Calu3 (cell line): ENCODE measurements at regions not wholly inside any gene's neighbourhood (a gene's known extent, or its start where the extent isn't known, plus 50 kb on each side); places are given as distances from the start of the nearest gene placed in this dataset.

Experiments
- BruUV-seq: library from RNA; stranded (reverse); fragments of 400-500 nt; replicated peaks from 2 replicates; lab custom pipeline; 2021; lab: Mats Ljungman, UMichigan
- CTCF ChIA-PET: fragments of 300-600 bp; sonication (Branson Sonifier 250); formaldehyde crosslinking; loops from one replicate; lab custom pipeline; 2022; ENCODE audit warnings: antibody characterized with exemption; lab: Charles Lee
- DNase-seq: peaks from one replicate; pipeline ENCODE4 v3.0.0; 2022
- H3K27ac Mint-ChIP-seq: one replicate; pipeline ENCODE4 v1.8.0; 2022; ENCODE audit warnings: mixed read lengths; ENCODE audit not compliant: unreplicated experiment
- H3K27me3 Mint-ChIP-seq: one replicate; pipeline ENCODE4 v1.8.0; 2022; ENCODE audit warnings: mixed read lengths; ENCODE audit not compliant: unreplicated experiment
- H3K36me3 Mint-ChIP-seq: one replicate; pipeline ENCODE4 v1.8.0; 2022; ENCODE audit warnings: mild to moderate bottlenecking, moderate library complexity, mixed read lengths; ENCODE audit not compliant: insufficient read depth, unreplicated experiment
- H3K4me1 Mint-ChIP-seq: one replicate; pipeline ENCODE4 v1.8.0; 2022; ENCODE audit warnings: mild to moderate bottlenecking, low read depth, mixed read lengths; ENCODE audit not compliant: unreplicated experiment
- H3K4me3 Mint-ChIP-seq: one replicate; pipeline ENCODE4 v1.8.0; 2022; ENCODE audit warnings: mild to moderate bottlenecking, low read depth, moderate library complexity, mixed read lengths; ENCODE audit not compliant: unreplicated experiment
- H3K9me3 Mint-ChIP-seq: one replicate; pipeline ENCODE4 v1.8.0; 2022; ENCODE audit warnings: low read depth, mixed read lengths; ENCODE audit not compliant: unreplicated experiment
- intact Hi-C: fragments of 100-400 bp; cut with micrococcal nuclease; formaldehyde crosslinking; loops from one replicate; pipeline ENCODE4 v1.10.0; 2022; ENCODE audit not compliant: unreplicated experiment
- TF ChIP-seq, protein P1 (sequence below): fragments of 200-600 bp; IDR thresholded peaks from one replicate; pipeline ENCODE4 v1.8.0; 2022; ENCODE audit warnings: antibody characterized with exemption; ENCODE audit not compliant: unreplicated experiment

DNA sequence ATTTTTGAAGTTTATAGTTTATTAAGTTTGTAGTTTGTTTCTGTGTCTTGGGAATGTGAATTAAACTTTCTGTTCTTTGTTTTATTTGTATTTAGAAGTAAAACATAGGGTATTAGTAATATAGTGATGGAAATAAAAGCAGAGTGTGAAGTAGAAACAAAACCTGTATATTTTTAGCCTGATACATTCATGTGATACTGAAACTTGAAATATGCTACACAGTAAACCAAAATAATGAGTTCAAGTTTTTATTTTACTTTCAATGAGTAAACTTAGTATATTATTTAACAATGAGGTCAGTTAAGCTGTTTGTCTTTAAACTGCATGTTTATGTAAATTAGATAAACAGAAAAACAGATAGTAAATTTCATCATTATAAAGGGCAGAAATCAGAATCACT, 1592.6 kb downstream of the GRIK2 start:
- H3K27ac Mint-ChIP-seq, result no peak overlapping the region
- H3K4me1 Mint-ChIP-seq, result no peaks in the 10 kb centered on the region
- no peak for DNase-seq
- H3K4me3 Mint-ChIP-seq, result no peak overlapping the region
- no peaks in the 10 kb centered on the region for H3K9me3 Mint-ChIP-seq
- CTCF ChIA-PET, result no interaction called here
- intact Hi-C loops, result no loop called here
- BruUV-seq, result no TSS peak
- TF ChIP-seq, protein P1, sequence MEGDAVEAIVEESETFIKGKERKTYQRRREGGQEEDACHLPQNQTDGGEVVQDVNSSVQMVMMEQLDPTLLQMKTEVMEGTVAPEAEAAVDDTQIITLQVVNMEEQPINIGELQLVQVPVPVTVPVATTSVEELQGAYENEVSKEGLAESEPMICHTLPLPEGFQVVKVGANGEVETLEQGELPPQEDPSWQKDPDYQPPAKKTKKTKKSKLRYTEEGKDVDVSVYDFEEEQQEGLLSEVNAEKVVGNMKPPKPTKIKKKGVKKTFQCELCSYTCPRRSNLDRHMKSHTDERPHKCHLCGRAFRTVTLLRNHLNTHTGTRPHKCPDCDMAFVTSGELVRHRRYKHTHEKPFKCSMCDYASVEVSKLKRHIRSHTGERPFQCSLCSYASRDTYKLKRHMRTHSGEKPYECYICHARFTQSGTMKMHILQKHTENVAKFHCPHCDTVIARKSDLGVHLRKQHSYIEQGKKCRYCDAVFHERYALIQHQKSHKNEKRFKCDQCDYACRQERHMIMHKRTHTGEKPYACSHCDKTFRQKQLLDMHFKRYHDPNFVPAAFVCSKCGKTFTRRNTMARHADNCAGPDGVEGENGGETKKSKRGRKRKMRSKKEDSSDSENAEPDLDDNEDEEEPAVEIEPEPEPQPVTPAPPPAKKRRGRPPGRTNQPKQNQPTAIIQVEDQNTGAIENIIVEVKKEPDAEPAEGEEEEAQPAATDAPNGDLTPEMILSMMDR, result no peak
- no peaks in the 10 kb centered on the region for H3K36me3 Mint-ChIP-seq
- no peaks in the 10 kb centered on the region for H3K27me3 Mint-ChIP-seq

GRCh38 chr6:102984357-102984756, 1590.8 kb downstream of the GRIK2 start:
- no peak overlapping the region for H3K27ac Mint-ChIP-seq

DNA sequence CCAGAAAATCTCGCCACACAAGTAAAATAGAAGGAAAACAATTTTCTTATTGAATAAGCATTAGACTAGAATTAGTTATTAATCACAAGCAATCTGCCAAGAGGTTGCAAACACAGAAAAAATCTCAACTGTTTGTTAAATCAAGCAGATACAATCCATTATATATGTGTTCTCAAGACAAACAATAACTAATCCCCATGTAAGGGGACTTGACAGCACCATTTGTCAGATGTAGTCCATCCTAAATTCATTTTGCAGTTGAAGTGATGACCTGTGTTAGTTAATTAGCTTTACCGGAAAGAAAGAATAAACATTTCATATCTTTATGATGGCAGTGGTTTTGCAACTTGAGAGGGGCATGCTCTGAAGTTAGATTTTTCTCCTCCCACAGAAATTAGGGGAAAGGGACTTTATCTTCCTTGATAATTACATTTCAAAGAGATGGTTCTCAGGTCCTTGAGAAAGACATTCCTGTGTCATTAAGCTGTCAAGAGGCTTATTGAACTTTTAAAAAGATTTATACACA, 1588.0 kb downstream of the GRIK2 start:
- intact Hi-C loops, result no loop called here
- CTCF ChIA-PET, result no interaction called here
- H3K9me3 Mint-ChIP-seq, result no peaks in the 10 kb centered on the region

More at GRCh38 chr6:102984357-102984756, 1590.8 kb downstream of the GRIK2 start:
- Mint-ChIP-seq H3K27me3 (no peaks in the 10 kb centered on the region), H3K9me3 (no peaks in the 10 kb centered on the region), H3K4me3 (no peak overlapping the region), H3K36me3 (no peaks in the 10 kb centered on the region), H3K4me1 (no peaks in the 10 kb centered on the region)
- TF ChIP-seq, protein P1, result no peak
- CTCF ChIA-PET, result no interaction called here
- no peak for DNase-seq
- BruUV-seq, result no TSS peak
- intact Hi-C loops, result no loop called here

DNA sequence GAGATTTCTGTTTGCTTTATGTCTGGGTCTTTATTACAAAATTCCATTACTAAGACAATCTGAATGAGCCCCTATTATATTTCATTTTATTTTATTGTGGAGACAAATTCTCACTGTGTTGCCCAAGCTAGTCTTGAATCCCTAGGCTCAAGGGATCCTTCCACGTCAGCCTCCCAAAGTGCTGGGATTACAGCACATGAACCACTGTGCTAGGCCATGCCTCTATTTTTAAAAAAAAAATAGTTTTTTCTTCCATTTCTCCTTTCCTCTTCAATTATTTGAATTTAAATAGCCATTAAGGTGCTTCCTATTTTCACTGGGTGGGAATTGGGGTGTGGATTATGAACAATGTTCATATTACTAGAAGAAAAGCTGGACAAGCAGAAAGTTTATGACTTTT, 1587.4 kb downstream of the GRIK2 start:
- H3K27ac Mint-ChIP-seq, result no peak overlapping the region
- CTCF ChIA-PET, result no interaction called here
- TF ChIP-seq, protein P1, result no peak
- no peaks in the 10 kb centered on the region for H3K27me3 Mint-ChIP-seq
- intact Hi-C loops, result no loop called here
- no peaks in the 10 kb centered on the region for H3K36me3 Mint-ChIP-seq
- no peaks in the 10 kb centered on the region for H3K9me3 Mint-ChIP-seq
- H3K4me3 Mint-ChIP-seq, result no peak overlapping the region
- no peaks in the 10 kb centered on the region for H3K4me1 Mint-ChIP-seq
- no peak for DNase-seq
- no TSS peak for BruUV-seq

More for the DNA sequence above, 1588.0 kb downstream of the GRIK2 start:
- Mint-ChIP-seq H3K36me3 (no peaks in the 10 kb centered on the region), H3K27ac (no peak overlapping the region), H3K4me3 (no peak overlapping the region), H3K4me1 (no peaks in the 10 kb centered on the region), H3K27me3 (no peaks in the 10 kb centered on the region)
- DNase-seq, result no peak
- TF ChIP-seq, protein P1, result no peak
- BruUV-seq, result no TSS peak
